ENCODE measurements at regions not wholly inside any gene's neighbourhood (a gene's known extent, or its start where the extent isn't known, plus 50 kb on each side); places are given as distances from the start of the nearest gene placed in this dataset.

GRCh38 chr5:164577201-164577600 is 1071.8 kb downstream of the MAT2B start:
- Histone ChIP-seq H3K9ac (ENCODE audit: low read length) (no peak overlapping the region), H3K27ac (ENCODE audit: low read depth, low read length) (no peak overlapping the region), H3K9me3 (ENCODE audit: control insufficient read depth, insufficient read depth, low read depth, low read length) (no peaks in the 10 kb centered on the region), H3K36me3 (ENCODE audit: control insufficient read depth, insufficient read depth, low read length) (no peaks in the 10 kb centered on the region), H3K4me3 (ENCODE audit: low read depth, low read length) (no peak overlapping the region), H3K4me1 (ENCODE audit: control insufficient read depth, insufficient read depth, low read length) (no peaks in the 10 kb centered on the region), H3K27me3 (ENCODE audit: control insufficient read depth, insufficient read depth, low read length) (no peaks in the 10 kb centered on the region)

GRCh38 chr5:164577742-164578141 is 1072.3 kb downstream of the MAT2B start:
- Histone ChIP-seq H3K9me3 (ENCODE audit: control insufficient read depth, insufficient read depth, low read depth, low read length) (no peaks in the 10 kb centered on the region), H3K4me3 (ENCODE audit: low read depth, low read length) (no peak overlapping the region), H3K27ac (ENCODE audit: low read depth, low read length) (no peak overlapping the region), H3K36me3 (ENCODE audit: control insufficient read depth, insufficient read depth, low read length) (no peaks in the 10 kb centered on the region), H3K9ac (ENCODE audit: low read length) (no peak overlapping the region), H3K27me3 (ENCODE audit: control insufficient read depth, insufficient read depth, low read length) (no peaks in the 10 kb centered on the region), H3K4me1 (ENCODE audit: control insufficient read depth, insufficient read depth, low read length) (no peaks in the 10 kb centered on the region)

- Histone ChIP-seq H3K4me3 (ENCODE audit: low read depth, low read length) (no peak overlapping the region), H3K36me3 (ENCODE audit: control insufficient read depth, insufficient read depth, low read length) (no peaks in the 10 kb centered on the region), H3K4me1 (ENCODE audit: control insufficient read depth, insufficient read depth, low read length) (no peaks in the 10 kb centered on the region), H3K27ac (ENCODE audit: low read depth, low read length) (no peak overlapping the region), H3K27me3 (ENCODE audit: control insufficient read depth, insufficient read depth, low read length) (no peaks in the 10 kb centered on the region), H3K9ac (ENCODE audit: low read length) (no peak overlapping the region), H3K9me3 (ENCODE audit: control insufficient read depth, insufficient read depth, low read depth, low read length) (no peaks in the 10 kb centered on the region)
These were observed 1073.0 kb downstream of the MAT2B start for GRCh38 chr5:164578401-164578800.

- Histone ChIP-seq H3K36me3 (ENCODE audit: control insufficient read depth, insufficient read depth, low read length) (no peaks in the 10 kb centered on the region), H3K4me3 (ENCODE audit: low read depth, low read length) (no peak overlapping the region), H3K27ac (ENCODE audit: low read depth, low read length) (no peak overlapping the region), H3K9ac (ENCODE audit: low read length) (no peak overlapping the region), H3K9me3 (ENCODE audit: control insufficient read depth, insufficient read depth, low read depth, low read length) (no peaks in the 10 kb centered on the region), H3K27me3 (ENCODE audit: control insufficient read depth, insufficient read depth, low read length) (no peaks in the 10 kb centered on the region), H3K4me1 (ENCODE audit: control insufficient read depth, insufficient read depth, low read length) (no peaks in the 10 kb centered on the region)
These were observed 1073.5 kb downstream of the MAT2B start for GRCh38 chr5:164578911-164579310.

- no peak overlapping the region for H3K4me3 ChIP-seq (ENCODE audit: low read depth, low read length)
- H3K4me1 ChIP-seq (ENCODE audit: control insufficient read depth, insufficient read depth, low read length): no peaks in the 10 kb centered on the region
- no peaks in the 10 kb centered on the region for H3K9me3 ChIP-seq (ENCODE audit: control insufficient read depth, insufficient read depth, low read depth, low read length)
- no peak overlapping the region for H3K27ac ChIP-seq (ENCODE audit: low read depth, low read length)
- no peak overlapping the region for H3K9ac ChIP-seq (ENCODE audit: low read length)
- no peaks in the 10 kb centered on the region for H3K36me3 ChIP-seq (ENCODE audit: control insufficient read depth, insufficient read depth, low read length)
- no peaks in the 10 kb centered on the region for H3K27me3 ChIP-seq (ENCODE audit: control insufficient read depth, insufficient read depth, low read length)
These were observed 1074.7 kb downstream of the MAT2B start for GRCh38 chr5:164580155-164580554.

GRCh38 chr5:164581889-164582288 is 1076.5 kb downstream of the MAT2B start:
- Histone ChIP-seq H3K36me3 (ENCODE audit: control insufficient read depth, insufficient read depth, low read length) (no peaks in the 10 kb centered on the region), H3K27ac (ENCODE audit: low read depth, low read length) (no peak overlapping the region), H3K27me3 (ENCODE audit: control insufficient read depth, insufficient read depth, low read length) (no peaks in the 10 kb centered on the region), H3K4me3 (ENCODE audit: low read depth, low read length) (no peak overlapping the region), H3K4me1 (ENCODE audit: control insufficient read depth, insufficient read depth, low read length) (no peaks in the 10 kb centered on the region), H3K9me3 (ENCODE audit: control insufficient read depth, insufficient read depth, low read depth, low read length) (no peaks in the 10 kb centered on the region; the same call in 1 of the 2 replicates), H3K9ac (ENCODE audit: low read length) (no peak overlapping the region)

- Histone ChIP-seq H3K4me1 (ENCODE audit: control insufficient read depth, insufficient read depth, low read length) (no peaks in the 10 kb centered on the region), H3K4me3 (ENCODE audit: low read depth, low read length) (no peak overlapping the region), H3K9ac (ENCODE audit: low read length) (no peak overlapping the region), H3K9me3 (ENCODE audit: control insufficient read depth, insufficient read depth, low read depth, low read length) (no peaks in the 10 kb centered on the region), H3K27ac (ENCODE audit: low read depth, low read length) (no peak overlapping the region), H3K27me3 (ENCODE audit: control insufficient read depth, insufficient read depth, low read length) (no peaks in the 10 kb centered on the region), H3K36me3 (ENCODE audit: control insufficient read depth, insufficient read depth, low read length) (no peaks in the 10 kb centered on the region)
These were observed 1088.6 kb downstream of the MAT2B start for GRCh38 chr5:164593982-164594381.

GRCh38 chr5:164597293-164597900 is 1092.0 kb downstream of the MAT2B start:
- Histone ChIP-seq H3K27ac (ENCODE audit: low read depth, low read length) (no peak overlapping the region), H3K9ac (ENCODE audit: low read length) (no peak overlapping the region), H3K36me3 (ENCODE audit: control insufficient read depth, insufficient read depth, low read length) (no peaks in the 10 kb centered on the region), H3K4me1 (ENCODE audit: control insufficient read depth, insufficient read depth, low read length) (no peaks in the 10 kb centered on the region), H3K27me3 (ENCODE audit: control insufficient read depth, insufficient read depth, low read length) (no peaks in the 10 kb centered on the region), H3K9me3 (ENCODE audit: control insufficient read depth, insufficient read depth, low read depth, low read length) (no peaks in the 10 kb centered on the region; the same call in 1 of the 2 replicates), H3K4me3 (ENCODE audit: low read depth, low read length) (no peak overlapping the region)

- Histone ChIP-seq H3K27ac (ENCODE audit: low read depth, low read length) (no peak overlapping the region), H3K4me3 (ENCODE audit: low read depth, low read length) (no peak overlapping the region), H3K36me3 (ENCODE audit: control insufficient read depth, insufficient read depth, low read length) (no peaks in the 10 kb centered on the region), H3K4me1 (ENCODE audit: control insufficient read depth, insufficient read depth, low read length) (no peaks in the 10 kb centered on the region), H3K9me3 (ENCODE audit: control insufficient read depth, insufficient read depth, low read depth, low read length) (no peaks in the 10 kb centered on the region; the same call in 1 of the 2 replicates), H3K27me3 (ENCODE audit: control insufficient read depth, insufficient read depth, low read length) (no peaks in the 10 kb centered on the region), H3K9ac (ENCODE audit: low read length) (no peak overlapping the region)
These were observed 1094.9 kb downstream of the MAT2B start for GRCh38 chr5:164600274-164600673.

- Histone ChIP-seq H3K9ac (ENCODE audit: low read length) (no peak overlapping the region), H3K27me3 (ENCODE audit: control insufficient read depth, insufficient read depth, low read length) (no peaks in the 10 kb centered on the region), H3K36me3 (ENCODE audit: control insufficient read depth, insufficient read depth, low read length) (no peaks in the 10 kb centered on the region), H3K9me3 (ENCODE audit: control insufficient read depth, insufficient read depth, low read depth, low read length) (no peaks in the 10 kb centered on the region; the same call in 1 of the 2 replicates), H3K4me1 (ENCODE audit: control insufficient read depth, insufficient read depth, low read length) (no peaks in the 10 kb centered on the region), H3K27ac (ENCODE audit: low read depth, low read length) (no peak overlapping the region), H3K4me3 (ENCODE audit: low read depth, low read length) (no peak overlapping the region)
These were observed 1095.6 kb downstream of the MAT2B start for GRCh38 chr5:164600929-164601535.

GRCh38 chr5:164608507-164608906 is 1103.1 kb downstream of the MAT2B start:
- Histone ChIP-seq H3K4me1 (ENCODE audit: control insufficient read depth, insufficient read depth, low read length) (no peaks in the 10 kb centered on the region), H3K36me3 (ENCODE audit: control insufficient read depth, insufficient read depth, low read length) (no peaks in the 10 kb centered on the region), H3K4me3 (ENCODE audit: low read depth, low read length) (no peak overlapping the region)

More at GRCh38 chr5:164608507-164608906, 1103.1 kb downstream of the MAT2B start:
- Histone ChIP-seq H3K9me3 (ENCODE audit: control insufficient read depth, insufficient read depth, low read depth, low read length) (no peaks in the 10 kb centered on the region), H3K27me3 (ENCODE audit: control insufficient read depth, insufficient read depth, low read length) (no peaks in the 10 kb centered on the region), H3K27ac (ENCODE audit: low read depth, low read length) (no peak overlapping the region), H3K9ac (ENCODE audit: low read length) (no peak overlapping the region)
